ENCODE measurements at regions not wholly inside any gene's neighbourhood (a gene's known extent, or its start where the extent isn't known, plus 50 kb on each side); places are given as distances from the start of the nearest gene placed in this dataset.

- no peak for DNase-seq
- H3K27me3 ChIP-seq (replicated peaks), result peaks cover 6% of the 10 kb centered on the region
- TF ChIP-seq, protein P1, sequence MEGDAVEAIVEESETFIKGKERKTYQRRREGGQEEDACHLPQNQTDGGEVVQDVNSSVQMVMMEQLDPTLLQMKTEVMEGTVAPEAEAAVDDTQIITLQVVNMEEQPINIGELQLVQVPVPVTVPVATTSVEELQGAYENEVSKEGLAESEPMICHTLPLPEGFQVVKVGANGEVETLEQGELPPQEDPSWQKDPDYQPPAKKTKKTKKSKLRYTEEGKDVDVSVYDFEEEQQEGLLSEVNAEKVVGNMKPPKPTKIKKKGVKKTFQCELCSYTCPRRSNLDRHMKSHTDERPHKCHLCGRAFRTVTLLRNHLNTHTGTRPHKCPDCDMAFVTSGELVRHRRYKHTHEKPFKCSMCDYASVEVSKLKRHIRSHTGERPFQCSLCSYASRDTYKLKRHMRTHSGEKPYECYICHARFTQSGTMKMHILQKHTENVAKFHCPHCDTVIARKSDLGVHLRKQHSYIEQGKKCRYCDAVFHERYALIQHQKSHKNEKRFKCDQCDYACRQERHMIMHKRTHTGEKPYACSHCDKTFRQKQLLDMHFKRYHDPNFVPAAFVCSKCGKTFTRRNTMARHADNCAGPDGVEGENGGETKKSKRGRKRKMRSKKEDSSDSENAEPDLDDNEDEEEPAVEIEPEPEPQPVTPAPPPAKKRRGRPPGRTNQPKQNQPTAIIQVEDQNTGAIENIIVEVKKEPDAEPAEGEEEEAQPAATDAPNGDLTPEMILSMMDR (IDR thresholded peaks at IDR 0.05; ENCODE audit: low read depth, low read length, missing control alignments), result no peak
- no peaks in the 10 kb centered on the region for H3K36me3 ChIP-seq (replicated peaks)
- H3K27ac ChIP-seq, result no peak overlapping the region
- in situ Hi-C loops (cut with HindIII; ENCODE audit: low pct_ligation_motif_present, low sequenced_read_pairs), result no loop called here
- H3K4me3 ChIP-seq (ENCODE audit: low read depth, low read length), result no peak overlapping the region
These were observed 90.0 kb upstream of the ALX4 start for GRCh38 chr11:44399968-44400367.

GRCh38 chr11:44400431-44400830 is 90.5 kb upstream of the ALX4 start:
- Histone ChIP-seq H3K4me3 (ENCODE audit: low read depth, low read length) (no peak overlapping the region), H3K36me3 (replicated peaks) (no peaks in the 10 kb centered on the region), H3K27ac (no peak overlapping the region), H3K27me3 (replicated peaks) (peaks cover 6% of the 10 kb centered on the region)
- in situ Hi-C loops (cut with HindIII; ENCODE audit: low pct_ligation_motif_present, low sequenced_read_pairs), result no loop called here
- no peak for DNase-seq
- TF ChIP-seq, protein P1 (IDR thresholded peaks at IDR 0.05; ENCODE audit: low read depth, low read length, missing control alignments), result no peak

DNA sequence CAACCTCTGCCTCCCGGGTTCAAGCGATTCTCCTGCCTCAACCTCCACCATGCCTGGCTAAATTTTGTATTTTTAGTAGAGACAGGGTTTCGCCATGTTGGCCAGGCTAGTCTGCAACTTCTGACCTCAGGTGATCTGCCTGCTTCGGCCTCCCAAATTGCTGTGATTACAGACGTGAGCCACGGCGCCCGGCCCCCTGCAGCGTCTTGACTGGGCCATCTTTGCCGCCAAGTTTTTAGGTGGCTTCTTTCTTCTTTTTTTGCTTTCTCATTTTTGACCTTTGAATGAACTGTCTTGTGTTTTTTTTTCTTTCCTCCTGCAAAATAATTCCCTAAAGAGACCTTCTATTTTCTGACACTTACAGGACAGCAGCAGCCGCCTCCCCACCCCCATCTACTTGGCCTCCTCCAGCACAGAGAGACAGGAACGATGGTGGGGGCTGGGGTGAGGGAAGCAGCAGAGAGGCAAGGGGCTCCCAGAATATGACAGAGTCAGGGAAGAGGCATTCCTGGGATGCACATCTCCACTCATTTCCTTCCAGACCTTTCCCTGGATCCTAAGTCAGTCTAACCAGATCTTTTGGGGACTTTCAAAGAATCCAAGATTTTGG is 92.6 kb upstream of the ALX4 start:
- DNase-seq, result no peak
- in situ Hi-C loops (cut with HindIII; ENCODE audit: low pct_ligation_motif_present, low sequenced_read_pairs), result no loop called here
- Histone ChIP-seq H3K36me3 (replicated peaks) (no peaks in the 10 kb centered on the region), H3K4me3 (ENCODE audit: low read depth, low read length) (no peak overlapping the region), H3K27me3 (replicated peaks) (peaks cover 4% of the 10 kb centered on the region), H3K27ac (no peak overlapping the region)
- TF ChIP-seq, protein P1 (IDR thresholded peaks at IDR 0.05; ENCODE audit: low read depth, low read length, missing control alignments), result no peak

GRCh38 chr11:44403176-44403575 is 93.2 kb upstream of the ALX4 start:
- DNase-seq, result no peak
- no peak overlapping the region for H3K27ac ChIP-seq

GRCh38 chr11:44403587-44404273 is 93.8 kb upstream of the ALX4 start:
- Histone ChIP-seq H3K4me3 (ENCODE audit: low read depth, low read length) (no peak overlapping the region), H3K27me3 (replicated peaks) (peaks cover 2% of the 10 kb centered on the region), H3K27ac (no peak overlapping the region), H3K36me3 (replicated peaks) (no peaks in the 10 kb centered on the region)
- no peak for DNase-seq
- in situ Hi-C loops (cut with HindIII; ENCODE audit: low pct_ligation_motif_present, low sequenced_read_pairs), result no loop called here
- TF ChIP-seq, protein P1 (IDR thresholded peaks at IDR 0.05; ENCODE audit: low read depth, low read length, missing control alignments), result no peak

More at GRCh38 chr11:44403176-44403575, 93.2 kb upstream of the ALX4 start:
- in situ Hi-C loops (cut with HindIII; ENCODE audit: low pct_ligation_motif_present, low sequenced_read_pairs), result no loop called here
- TF ChIP-seq, protein P1 (IDR thresholded peaks at IDR 0.05; ENCODE audit: low read depth, low read length, missing control alignments), result no peak
- no peaks in the 10 kb centered on the region for H3K36me3 ChIP-seq (replicated peaks)
- no peak overlapping the region for H3K4me3 ChIP-seq (ENCODE audit: low read depth, low read length)
- H3K27me3 ChIP-seq (replicated peaks), result peaks cover 2% of the 10 kb centered on the region
